ENCODE measurements at regions not wholly inside any gene's neighbourhood (a gene's known extent, or its start where the extent isn't known, plus 50 kb on each side); places are given as distances from the start of the nearest gene placed in this dataset.

DNA sequence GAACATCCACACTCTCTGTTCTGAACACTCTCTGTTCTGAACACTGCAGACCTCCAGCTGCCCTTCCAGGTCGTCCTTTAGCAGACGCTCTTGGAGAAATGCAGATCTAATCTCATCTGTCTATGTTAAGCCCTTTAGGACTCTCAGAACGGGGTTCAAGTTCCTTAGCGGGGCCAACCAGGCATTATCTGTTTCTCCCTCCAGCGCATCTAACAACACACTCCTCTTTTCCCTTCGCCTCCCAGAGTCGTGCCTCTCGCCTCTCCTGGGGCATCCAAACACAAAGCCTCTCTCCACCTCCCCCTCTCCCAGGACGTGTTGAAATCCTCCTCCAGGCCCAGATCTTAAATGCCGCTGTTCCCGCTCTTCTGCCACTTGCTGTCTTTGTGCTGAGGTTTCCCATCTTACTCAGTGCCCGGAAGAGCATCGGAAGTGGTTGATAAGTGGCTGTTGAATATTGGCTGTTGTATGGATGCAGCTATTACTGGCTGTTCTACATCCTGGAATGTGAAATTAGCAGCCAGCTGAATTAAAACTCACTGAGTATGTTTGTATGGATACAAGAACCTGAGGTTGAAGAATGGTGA is 108.4 kb upstream of the GGTLC1 start:
- TF ChIP-seq, protein P1, sequence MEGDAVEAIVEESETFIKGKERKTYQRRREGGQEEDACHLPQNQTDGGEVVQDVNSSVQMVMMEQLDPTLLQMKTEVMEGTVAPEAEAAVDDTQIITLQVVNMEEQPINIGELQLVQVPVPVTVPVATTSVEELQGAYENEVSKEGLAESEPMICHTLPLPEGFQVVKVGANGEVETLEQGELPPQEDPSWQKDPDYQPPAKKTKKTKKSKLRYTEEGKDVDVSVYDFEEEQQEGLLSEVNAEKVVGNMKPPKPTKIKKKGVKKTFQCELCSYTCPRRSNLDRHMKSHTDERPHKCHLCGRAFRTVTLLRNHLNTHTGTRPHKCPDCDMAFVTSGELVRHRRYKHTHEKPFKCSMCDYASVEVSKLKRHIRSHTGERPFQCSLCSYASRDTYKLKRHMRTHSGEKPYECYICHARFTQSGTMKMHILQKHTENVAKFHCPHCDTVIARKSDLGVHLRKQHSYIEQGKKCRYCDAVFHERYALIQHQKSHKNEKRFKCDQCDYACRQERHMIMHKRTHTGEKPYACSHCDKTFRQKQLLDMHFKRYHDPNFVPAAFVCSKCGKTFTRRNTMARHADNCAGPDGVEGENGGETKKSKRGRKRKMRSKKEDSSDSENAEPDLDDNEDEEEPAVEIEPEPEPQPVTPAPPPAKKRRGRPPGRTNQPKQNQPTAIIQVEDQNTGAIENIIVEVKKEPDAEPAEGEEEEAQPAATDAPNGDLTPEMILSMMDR (IDR thresholded peaks at IDR 0.05) = no peak
- no peak for TF ChIP-seq POLR2AphosphoS5 (IDR thresholded peaks at IDR 0.05)
